HuH-7 (cell line): ENCODE measurements at regions not wholly inside any gene's neighbourhood (a gene's known extent, or its start where the extent isn't known, plus 50 kb on each side); places are given as distances from the start of the nearest gene placed in this dataset.
"Not testable (repeated sequence)": the region's sequence is repeated elsewhere in the genome, so short reads cannot be mapped to it uniquely, and the experiment has no call there.

Experiments
- DNase-seq: peaks from one replicate; pipeline ENCODE4 v3.0.0; 2011; ENCODE audit warnings: low spot score

DNA sequence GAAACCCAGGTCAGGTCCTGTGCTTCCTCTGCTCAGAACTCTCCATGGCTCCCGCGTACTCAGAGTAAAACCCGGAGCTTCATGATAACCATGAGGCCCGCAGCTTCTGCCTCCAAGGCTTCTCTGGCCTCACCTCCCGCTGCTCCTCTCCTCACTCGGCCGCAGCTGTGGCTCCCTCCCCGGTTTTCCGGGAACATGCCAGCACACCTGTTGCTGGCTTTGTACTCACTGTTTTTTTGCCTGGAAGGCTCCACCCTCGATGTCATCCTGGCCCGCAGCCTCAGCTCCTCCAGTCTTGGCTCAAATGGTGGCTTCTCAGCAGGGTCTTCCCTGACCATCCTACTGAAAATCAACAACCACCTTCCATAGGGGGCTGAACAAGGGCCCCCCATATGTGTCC is 57.7 kb upstream of the SULF2 start:
- DNase-seq: not testable (repeated sequence)

DNA sequence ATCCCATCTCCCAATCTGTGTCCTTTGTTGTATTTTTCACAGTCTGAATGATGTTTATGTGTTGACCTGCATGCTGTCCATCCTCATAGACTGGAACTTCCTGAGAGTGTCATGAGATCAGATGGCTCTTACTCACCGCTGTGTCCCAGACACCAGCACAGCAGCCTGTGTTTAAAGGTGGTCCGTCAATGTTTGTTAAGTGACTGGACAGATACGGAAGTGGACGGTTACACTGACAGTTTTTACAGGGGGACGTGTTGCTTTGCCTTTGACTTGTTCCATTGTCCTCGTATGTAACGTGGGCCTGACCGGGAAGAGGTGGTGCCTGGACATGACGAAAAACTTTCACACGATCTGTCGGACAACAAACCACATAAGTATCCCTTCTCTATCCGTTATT is 56.7 kb upstream of the SULF2 start:
- not testable (repeated sequence) for DNase-seq

DNA sequence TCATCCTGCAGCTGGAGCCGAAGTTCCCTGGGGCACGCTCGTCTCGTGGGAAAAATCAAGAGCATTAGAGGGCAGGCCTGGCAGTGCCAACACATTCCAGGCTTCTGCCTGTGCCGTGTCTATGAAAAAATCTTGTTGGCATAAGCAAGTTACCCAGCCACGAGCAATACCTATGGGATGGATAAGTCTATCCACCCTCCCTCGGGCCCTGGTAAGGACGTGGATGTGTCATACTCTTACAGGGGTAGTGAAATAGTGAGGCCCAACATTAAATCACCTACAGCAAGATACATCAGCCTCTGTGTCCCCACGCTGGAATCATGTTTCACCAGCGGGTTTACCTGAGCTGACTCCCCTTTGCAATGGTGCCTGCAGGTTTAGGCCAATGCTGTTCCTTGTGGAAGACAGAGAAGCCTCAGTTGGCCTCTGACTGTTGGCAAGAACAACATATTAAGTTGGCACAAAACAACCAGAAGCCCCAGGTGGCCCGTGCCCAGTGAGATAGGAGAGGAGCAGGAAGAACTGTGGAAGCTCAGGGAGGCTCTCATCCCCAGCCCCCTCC is 51.1 kb upstream of the SULF2 start:
- DNase-seq: not testable (repeated sequence)
